ENCODE measurements at regions not wholly inside any gene's neighbourhood (a gene's known extent, or its start where the extent isn't known, plus 50 kb on each side); places are given as distances from the start of the nearest gene placed in this dataset.

DNA sequence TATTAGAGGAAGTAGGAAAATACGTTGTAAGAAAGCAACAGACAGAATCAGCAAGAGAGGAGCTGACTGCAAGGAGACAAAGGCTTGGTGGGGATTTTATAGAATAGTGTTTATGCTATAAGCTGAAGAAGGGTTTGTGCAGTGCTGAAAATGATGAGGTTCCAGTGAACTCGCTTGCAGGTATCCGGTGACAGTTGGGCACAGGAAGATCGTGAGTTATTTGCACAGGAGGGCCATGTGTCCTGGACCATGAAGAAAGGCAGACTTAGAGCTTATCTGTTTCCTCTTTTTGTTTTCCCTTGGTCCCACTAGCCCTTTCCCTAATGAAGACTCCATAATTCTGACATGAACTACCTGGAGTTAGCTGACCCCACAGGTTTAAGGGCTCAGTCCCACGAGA, 61.4 kb downstream of the NXNL2 start:
- intact Hi-C loops (cut with micrococcal nuclease; ENCODE audit: unreplicated experiment): no loop called here
- Mint-ChIP-seq H3K4me1 (ENCODE audit: low read depth, unreplicated experiment) (no peaks in the 10 kb centered on the region), H3K27me3 (ENCODE audit: insufficient read depth, unreplicated experiment) (peaks cover 11% of the 10 kb centered on the region), H3K9me3 (ENCODE audit: unreplicated experiment) (no peaks in the 10 kb centered on the region), H3K27ac (ENCODE audit: unreplicated experiment) (no peak overlapping the region), H3K36me3 (ENCODE audit: insufficient read depth, unreplicated experiment) (no peaks in the 10 kb centered on the region), H3K4me3 (ENCODE audit: unreplicated experiment) (no peak overlapping the region)
- no peak for DNase-seq
- H3K4me1 ChIP-seq: no peaks in the 10 kb centered on the region
- no peaks in the 10 kb centered on the region for H3K36me3 ChIP-seq (ENCODE audit: control insufficient read depth, insufficient read depth, low read length)
- H3K9me3 ChIP-seq: no peaks in the 10 kb centered on the region
- no TSS peak for BruUV-seq (replicated peaks)
- H3K27me3 ChIP-seq (replicated peaks; ENCODE audit: control insufficient read depth, insufficient read depth, low read length): no peaks in the 10 kb centered on the region
- H3K4me3 ChIP-seq (ENCODE audit: low read depth, low read length): no peak overlapping the region
- ChIA-PET POLR2A (no interaction called here), CTCF (no interaction called here)
- TF ChIP-seq, protein P1, sequence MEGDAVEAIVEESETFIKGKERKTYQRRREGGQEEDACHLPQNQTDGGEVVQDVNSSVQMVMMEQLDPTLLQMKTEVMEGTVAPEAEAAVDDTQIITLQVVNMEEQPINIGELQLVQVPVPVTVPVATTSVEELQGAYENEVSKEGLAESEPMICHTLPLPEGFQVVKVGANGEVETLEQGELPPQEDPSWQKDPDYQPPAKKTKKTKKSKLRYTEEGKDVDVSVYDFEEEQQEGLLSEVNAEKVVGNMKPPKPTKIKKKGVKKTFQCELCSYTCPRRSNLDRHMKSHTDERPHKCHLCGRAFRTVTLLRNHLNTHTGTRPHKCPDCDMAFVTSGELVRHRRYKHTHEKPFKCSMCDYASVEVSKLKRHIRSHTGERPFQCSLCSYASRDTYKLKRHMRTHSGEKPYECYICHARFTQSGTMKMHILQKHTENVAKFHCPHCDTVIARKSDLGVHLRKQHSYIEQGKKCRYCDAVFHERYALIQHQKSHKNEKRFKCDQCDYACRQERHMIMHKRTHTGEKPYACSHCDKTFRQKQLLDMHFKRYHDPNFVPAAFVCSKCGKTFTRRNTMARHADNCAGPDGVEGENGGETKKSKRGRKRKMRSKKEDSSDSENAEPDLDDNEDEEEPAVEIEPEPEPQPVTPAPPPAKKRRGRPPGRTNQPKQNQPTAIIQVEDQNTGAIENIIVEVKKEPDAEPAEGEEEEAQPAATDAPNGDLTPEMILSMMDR (IDR thresholded peaks at IDR 0.05; ENCODE audit: insufficient read depth in 1 of 2, low read depth in 1 of 2, low read length in 1 of 2, severe bottlenecking in 1 of 2, unreplicated experiment in 1 of 2): no peak

DNA sequence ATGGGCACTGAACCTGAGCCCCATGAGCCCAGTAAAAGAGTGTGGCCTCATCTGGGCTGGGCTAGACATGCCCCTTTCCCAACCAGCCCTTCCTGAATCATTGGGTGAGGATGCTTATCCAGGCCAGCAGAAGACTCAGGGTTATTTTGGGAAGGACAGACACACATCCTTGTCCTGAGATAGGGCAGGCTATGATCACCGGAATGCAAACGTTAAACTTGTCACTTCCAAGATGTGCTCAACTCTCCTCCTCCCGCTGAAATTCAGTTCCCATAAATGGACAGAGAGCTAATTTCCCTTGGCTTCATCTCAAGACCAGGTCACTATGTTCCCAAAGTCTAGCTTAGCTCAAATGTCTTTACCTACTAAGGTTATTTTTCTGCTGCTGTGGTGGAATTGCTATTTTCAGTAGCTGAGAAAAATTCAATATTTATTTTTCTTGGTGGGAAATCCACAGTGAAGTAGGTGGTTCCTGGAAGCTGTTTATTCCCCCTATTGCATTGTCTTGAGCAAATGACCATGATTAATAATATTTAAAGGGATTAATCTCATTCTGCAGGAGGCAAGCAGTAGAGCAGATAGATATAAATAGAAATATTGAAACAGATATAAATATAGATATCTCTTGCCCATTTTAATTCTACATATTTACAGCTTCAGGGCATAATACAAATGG, 70.0 kb downstream of the NXNL2 start:
- H3K36me3 ChIP-seq (ENCODE audit: control insufficient read depth, insufficient read depth, low read length): no peaks in the 10 kb centered on the region
- no peaks in the 10 kb centered on the region for H3K9me3 ChIP-seq
- Mint-ChIP-seq H3K4me3 (ENCODE audit: unreplicated experiment) (no peak overlapping the region), H3K27ac (ENCODE audit: unreplicated experiment) (no peak overlapping the region), H3K4me1 (ENCODE audit: low read depth, unreplicated experiment) (no peaks in the 10 kb centered on the region), H3K36me3 (ENCODE audit: insufficient read depth, unreplicated experiment) (no peaks in the 10 kb centered on the region), H3K27me3 (ENCODE audit: insufficient read depth, unreplicated experiment) (peaks cover 8% of the 10 kb centered on the region), H3K9me3 (ENCODE audit: unreplicated experiment) (no peaks in the 10 kb centered on the region)
- H3K4me1 ChIP-seq: no peaks in the 10 kb centered on the region
- CTCF ChIA-PET: no interaction called here
- TF ChIP-seq, protein P1 (IDR thresholded peaks at IDR 0.05; ENCODE audit: insufficient read depth in 1 of 2, low read depth in 1 of 2, low read length in 1 of 2, severe bottlenecking in 1 of 2, unreplicated experiment in 1 of 2): no peak
- intact Hi-C loops (cut with micrococcal nuclease; ENCODE audit: unreplicated experiment): no loop called here
- no peak overlapping the region for H3K4me3 ChIP-seq (ENCODE audit: low read depth, low read length)
- no TSS peak for BruUV-seq (replicated peaks)
- no peak for DNase-seq
- no peaks in the 10 kb centered on the region for H3K27me3 ChIP-seq (replicated peaks; ENCODE audit: control insufficient read depth, insufficient read depth, low read length)
- POLR2A ChIA-PET: no interaction called here

DNA sequence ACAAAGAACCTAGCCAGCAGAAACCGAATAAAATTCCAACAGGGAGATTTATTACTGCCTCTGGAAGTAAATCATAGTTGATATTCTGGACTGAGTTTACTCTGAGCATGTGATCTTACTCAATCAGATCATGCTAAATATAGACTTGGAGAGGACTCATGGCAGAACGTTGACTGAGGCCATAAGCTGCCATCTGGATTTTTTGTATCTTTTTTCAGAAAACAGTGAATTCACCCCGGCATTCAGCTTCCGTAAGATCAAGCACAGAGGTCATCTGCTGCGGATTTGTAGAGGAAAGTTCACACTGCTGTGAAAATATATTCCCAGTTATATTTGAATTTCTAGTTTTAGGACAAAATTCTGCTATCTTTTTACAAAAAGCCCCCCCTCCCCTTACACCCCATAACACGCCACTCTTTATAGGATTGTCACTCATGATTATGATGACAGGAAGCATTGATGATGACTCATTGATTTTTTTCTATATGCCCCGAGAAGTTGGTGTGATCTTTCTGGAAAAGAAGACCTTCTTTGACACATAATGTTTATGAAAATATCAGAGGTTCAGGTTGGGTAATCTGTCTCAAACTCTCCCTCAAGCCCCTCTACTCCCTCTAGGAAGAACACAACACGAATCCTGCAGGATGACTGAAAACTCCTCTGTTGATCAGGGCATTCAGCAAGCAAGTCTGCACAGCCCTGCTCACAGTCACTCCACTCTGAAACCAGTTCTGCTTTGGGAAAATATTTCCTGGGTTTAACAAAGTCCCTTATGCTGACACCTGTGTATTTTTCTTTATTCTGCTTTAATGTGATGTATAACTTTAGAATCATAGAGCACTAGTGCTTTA, 70.8 kb downstream of the NXNL2 start:
- Mint-ChIP-seq H3K4me3 (ENCODE audit: unreplicated experiment) (no peak overlapping the region), H3K27ac (ENCODE audit: unreplicated experiment) (no peak overlapping the region), H3K9me3 (ENCODE audit: unreplicated experiment) (no peaks in the 10 kb centered on the region), H3K27me3 (ENCODE audit: insufficient read depth, unreplicated experiment) (peaks cover 3% of the 10 kb centered on the region), H3K4me1 (ENCODE audit: low read depth, unreplicated experiment) (no peaks in the 10 kb centered on the region), H3K36me3 (ENCODE audit: insufficient read depth, unreplicated experiment) (no peaks in the 10 kb centered on the region)
- Histone ChIP-seq H3K4me1 (no peaks in the 10 kb centered on the region), H3K36me3 (ENCODE audit: control insufficient read depth, insufficient read depth, low read length) (no peaks in the 10 kb centered on the region), H3K9me3 (no peaks in the 10 kb centered on the region), H3K27me3 (replicated peaks; ENCODE audit: control insufficient read depth, insufficient read depth, low read length) (no peaks in the 10 kb centered on the region), H3K4me3 (ENCODE audit: low read depth, low read length) (no peak overlapping the region)
- TF ChIP-seq, protein P1 (IDR thresholded peaks at IDR 0.05; ENCODE audit: insufficient read depth in 1 of 2, low read depth in 1 of 2, low read length in 1 of 2, severe bottlenecking in 1 of 2, unreplicated experiment in 1 of 2): no peak
- DNase-seq: no peak
- POLR2A ChIA-PET: no interaction called here
- no TSS peak for BruUV-seq (replicated peaks)
- intact Hi-C loops (cut with micrococcal nuclease; ENCODE audit: unreplicated experiment): no loop called here
- CTCF ChIA-PET: no interaction called here

Measured in Caco-2 (cell line).